ENCODE measurements at regions not wholly inside any gene's neighbourhood (a gene's known extent, or its start where the extent isn't known, plus 50 kb on each side); places are given as distances from the start of the nearest gene placed in this dataset.

GRCh38 chr5:74152625-74153254 is 487.8 kb downstream of the ENC1 start:
- DNase-seq (ENCODE audit: low read depth) = no peak

DNA sequence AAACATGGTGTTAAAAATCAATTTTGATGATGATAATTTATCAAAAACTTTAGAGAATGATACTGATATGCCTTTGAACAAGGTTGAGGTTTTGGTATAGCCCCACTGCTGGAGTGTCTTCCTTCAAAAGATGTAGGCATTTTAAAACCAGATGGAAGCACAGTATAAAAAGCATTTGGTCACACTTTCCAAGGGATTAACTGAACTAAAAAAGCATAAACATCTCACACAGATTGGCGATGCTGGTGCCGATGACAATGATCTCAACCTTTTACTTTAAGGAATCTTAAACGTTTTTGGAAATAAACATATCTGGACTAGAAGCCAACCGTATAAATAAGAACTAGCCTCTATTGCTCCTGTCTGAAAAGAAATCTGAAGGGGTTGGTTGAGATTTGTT is 488.4 kb downstream of the ENC1 start:
- no peak for DNase-seq (ENCODE audit: low read depth)

GRCh38 chr5:74149395-74149794 is 491.1 kb downstream of the ENC1 start:
- DNase-seq (ENCODE audit: low read depth) = no peak

GRCh38 chr5:74148321-74148720 is 492.2 kb downstream of the ENC1 start:
- no peak for DNase-seq (ENCODE audit: low read depth)

DNA sequence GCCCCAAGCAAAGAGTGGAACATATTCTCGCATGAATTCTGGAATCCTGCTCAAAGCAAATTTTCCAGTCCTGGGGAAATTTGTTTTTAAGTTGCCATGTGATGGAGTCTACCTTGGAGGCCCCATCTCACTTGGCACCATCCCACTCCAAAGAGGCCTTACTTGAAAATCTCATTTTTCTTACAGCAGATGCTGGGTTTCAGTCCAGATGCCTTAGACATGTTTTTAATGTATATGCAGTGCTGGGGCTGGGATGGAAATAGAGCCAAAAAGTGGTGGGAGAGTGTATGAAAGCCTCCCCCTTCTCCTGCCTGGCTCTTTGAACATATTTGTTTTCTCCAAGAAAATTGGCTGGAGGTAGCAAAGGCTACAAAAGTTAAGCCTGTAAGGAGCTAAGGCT is 493.7 kb downstream of the ENC1 start:
- DNase-seq (ENCODE audit: low read depth) = no peak

GRCh38 chr5:74145951-74146350 is 494.6 kb downstream of the ENC1 start:
- no peak for DNase-seq (ENCODE audit: low read depth)

- no peak for DNase-seq (ENCODE audit: low read depth)
These were observed 496.7 kb downstream of the ENC1 start for GRCh38 chr5:74143721-74144330.

GRCh38 chr5:74143151-74143550 is 497.4 kb downstream of the ENC1 start:
- no peak for DNase-seq (ENCODE audit: low read depth)

- no peak for DNase-seq (ENCODE audit: low read depth)
These were observed 499.5 kb downstream of the ENC1 start for GRCh38 chr5:74141053-74141452.

DNA sequence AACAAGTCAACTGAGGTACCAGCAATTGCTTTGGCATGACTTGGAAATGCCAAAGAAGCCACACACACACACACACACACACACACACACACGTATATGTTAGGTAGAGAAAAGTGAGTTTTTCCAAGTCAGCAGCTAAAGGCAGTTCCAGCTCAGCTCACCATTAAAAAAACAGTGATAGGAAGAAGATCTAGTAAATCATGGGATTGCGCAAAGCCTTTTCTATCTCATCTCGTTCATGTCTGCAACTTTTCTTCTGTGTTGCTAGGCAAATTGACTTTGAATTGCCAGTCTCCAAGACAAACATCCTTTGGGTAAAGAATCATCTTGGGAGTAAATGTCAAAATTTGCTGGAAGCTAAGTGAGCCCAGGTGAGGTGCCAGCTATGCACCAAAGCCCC is 500.1 kb downstream of the ENC1 start:
- DNase-seq (ENCODE audit: low read depth) = no peak

GRCh38 chr5:74139589-74139988 is 500.9 kb downstream of the ENC1 start:
- no peak for DNase-seq (ENCODE audit: low read depth)

DNA sequence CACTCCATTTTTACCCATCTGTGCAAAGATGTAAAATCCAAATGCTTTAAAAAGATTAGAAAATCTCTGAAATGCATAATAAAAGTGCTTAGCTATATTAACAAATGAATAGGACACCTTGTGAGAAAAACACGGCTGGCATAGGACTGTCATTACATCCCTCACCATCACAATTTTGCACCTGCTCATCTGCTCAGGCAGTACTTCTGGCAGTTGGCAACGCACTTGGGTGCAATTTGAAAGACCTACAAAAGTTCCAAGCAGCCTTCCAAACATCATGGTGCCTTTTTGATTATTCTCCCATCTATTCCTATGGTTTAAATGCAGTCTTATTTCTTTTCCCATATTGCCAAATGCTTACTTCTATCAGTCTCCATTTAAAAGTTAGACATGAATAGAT is 501.8 kb downstream of the ENC1 start:
- no peak for DNase-seq (ENCODE audit: low read depth)

DNA sequence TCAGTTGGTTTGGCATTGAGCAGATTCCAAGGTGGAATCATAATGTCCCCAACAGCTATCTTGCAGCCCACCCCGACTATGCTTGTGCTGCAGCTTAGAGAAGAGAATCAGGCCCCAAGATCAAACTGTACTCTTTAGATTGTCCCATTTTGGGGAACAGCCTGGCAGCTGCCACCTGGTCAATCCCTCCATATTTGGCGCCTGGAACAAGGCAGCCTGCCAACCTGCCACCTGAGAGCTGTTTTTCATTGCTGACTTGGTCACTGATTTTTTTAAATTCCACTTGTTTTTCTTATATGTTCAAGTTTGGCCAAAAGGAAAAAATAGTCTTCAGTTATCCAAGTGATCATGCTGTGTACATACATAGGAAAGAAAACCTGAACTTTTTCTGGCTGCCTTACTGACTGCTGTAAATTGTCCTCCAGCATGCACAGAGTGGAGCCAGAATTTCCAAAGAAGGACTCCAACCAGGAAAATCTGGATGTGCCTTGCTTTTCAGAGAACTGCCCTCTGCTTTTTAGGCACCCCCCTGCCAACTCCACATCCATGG is 504.2 kb downstream of the ENC1 start:
- no peak for DNase-seq (ENCODE audit: low read depth)

- DNase-seq (ENCODE audit: low read depth) = no peak
These were observed 505.5 kb downstream of the ENC1 start for GRCh38 chr5:74135033-74135432.

DNA sequence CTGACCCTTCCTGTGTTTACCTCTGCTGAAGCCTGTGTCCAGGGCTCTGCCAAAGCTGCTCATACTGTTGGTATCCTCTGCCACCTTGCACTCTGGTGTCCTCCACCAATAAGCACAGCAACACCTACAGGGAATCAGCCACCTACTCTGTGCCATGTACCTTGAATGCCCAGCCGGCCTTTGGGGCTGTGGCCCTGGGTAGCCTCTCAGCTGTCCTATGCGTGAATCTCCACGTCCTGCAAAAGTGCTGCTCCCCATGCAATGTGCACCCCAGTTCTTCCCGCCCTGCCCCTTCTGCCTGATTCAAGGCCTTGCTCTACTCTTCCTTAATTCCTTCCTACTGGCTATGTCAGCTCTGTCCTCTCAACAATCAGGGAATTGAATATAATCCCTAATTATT is 506.5 kb downstream of the ARHGEF28 start:
- no peak for DNase-seq (ENCODE audit: low read depth)

GRCh38 chr5:74131250-74131649 is 505.3 kb downstream of the ARHGEF28 start:
- no peak for DNase-seq (ENCODE audit: low read depth)

DNA sequence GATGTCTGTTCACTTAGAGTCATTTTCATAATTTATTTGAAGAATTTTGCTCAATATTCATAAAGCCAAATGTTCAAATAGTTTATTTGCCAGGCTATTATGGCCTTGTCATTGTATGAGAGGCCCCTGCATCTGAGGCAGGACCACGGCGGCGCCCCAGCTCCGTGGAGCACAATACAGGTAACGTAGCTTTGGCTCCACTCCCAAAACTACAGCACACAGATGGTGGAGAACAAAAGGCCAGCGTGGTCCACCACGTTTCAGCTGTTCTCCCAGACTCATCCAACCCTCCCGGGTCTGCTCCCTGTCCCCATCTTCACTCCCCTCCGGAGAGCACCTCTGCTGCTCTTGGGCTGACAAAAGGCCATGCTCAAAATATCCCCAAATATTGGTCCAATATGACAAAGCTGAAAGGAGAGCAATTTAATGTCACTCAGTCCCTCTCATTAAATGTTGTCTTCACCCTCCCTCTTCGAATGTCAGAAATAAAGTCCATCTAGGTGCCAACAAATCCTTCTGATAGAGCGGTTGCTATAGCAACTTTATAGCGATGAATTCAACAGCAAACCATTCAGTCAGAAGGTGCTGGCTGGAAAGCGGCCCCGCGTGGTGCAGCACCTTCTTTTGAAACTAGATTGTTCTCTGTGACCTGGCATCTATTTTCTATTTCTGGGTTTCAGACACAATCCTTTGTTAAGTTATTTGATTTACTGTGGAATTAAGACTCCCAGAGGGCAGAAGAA is 504.3 kb downstream of the ARHGEF28 start:
- DNase-seq (ENCODE audit: low read depth) = no peak

GRCh38 chr5:74127381-74128320 is 501.7 kb downstream of the ARHGEF28 start:
- no peak for DNase-seq (ENCODE audit: low read depth)

DNA sequence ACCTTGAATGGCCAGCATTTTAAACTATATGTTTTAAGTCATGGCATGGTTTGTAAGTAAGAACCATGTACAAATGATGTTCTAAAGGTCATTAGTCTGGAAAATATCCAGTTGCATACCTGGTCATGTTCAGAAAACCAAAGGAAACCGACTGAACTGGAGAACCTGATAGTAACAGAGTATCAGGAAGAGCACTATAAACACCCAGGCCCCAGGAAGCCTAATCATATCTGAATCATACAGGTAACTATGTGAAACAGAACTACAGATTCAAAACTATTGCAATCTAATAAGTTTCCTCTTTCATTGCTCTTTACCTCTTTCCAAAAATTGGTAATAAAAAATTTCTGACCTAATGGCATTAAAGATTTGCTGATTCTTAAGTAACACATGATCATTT is 500.3 kb downstream of the ARHGEF28 start:
- DNase-seq (ENCODE audit: low read depth) = no peak

GRCh38 chr5:74124826-74125225 is 498.8 kb downstream of the ARHGEF28 start:
- no peak for DNase-seq (ENCODE audit: low read depth)

GRCh38 chr5:74123929-74124328 is 497.9 kb downstream of the ARHGEF28 start:
- DNase-seq (ENCODE audit: low read depth) = no peak

DNA sequence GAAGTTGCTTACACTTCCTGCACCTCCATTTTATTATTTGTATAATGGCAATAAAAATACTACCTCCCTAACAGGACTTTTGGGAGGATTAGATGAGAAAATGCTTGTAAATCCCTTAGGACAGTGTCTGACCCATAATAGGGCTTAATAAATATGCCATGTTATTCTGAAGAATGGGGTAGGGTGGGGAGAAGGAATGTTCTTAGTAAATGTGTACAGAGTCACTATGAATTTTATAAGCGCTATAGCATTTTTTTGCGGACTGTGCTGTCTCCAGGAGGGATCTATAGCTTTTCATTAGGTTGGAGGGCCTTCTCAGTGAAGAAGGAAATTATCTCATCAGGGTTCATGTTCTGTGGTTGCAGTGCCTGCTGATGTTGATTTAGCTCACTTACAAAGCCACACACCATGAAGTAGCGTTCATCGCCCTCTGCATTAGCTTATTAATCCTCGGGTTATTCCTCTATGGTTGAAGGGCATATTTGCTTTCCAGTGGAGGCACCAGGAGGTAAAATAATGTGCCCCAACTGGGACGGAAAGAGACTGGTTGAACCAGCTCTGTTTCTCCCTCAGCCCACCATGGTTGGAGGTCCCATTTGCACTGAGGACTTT is 497.1 kb downstream of the ARHGEF28 start:
- no peak for DNase-seq (ENCODE audit: low read depth)

Data from activated T-helper 9 cell treated with anti-CD3 and anti-CD28 coated beads, Interleukin-2, amount 50 U/mL, for 16 hours (primary cell).